K562 (cell line): ENCODE measurements at regions not wholly inside any gene's neighbourhood (a gene's known extent, or its start where the extent isn't known, plus 50 kb on each side); places are given as distances from the start of the nearest gene placed in this dataset.

Source experiments
- ATAC-seq: fragments of 200-7000 bp; cut with Tn5 transposase; 3 replicates; pipeline ENCODE4 v1.9.1; 2020; ENCODE audit warnings: moderate library complexity
- BruUV-seq: library from RNA; stranded (reverse); fragments of 400-500 nt; replicated peaks from 2 replicates; lab custom pipeline; 2021; lab: Mats Ljungman, UMichigan
- CTCF ChIA-PET: fragments of 300-600 bp; formaldehyde crosslinking; extraction: SDS; loops from one replicate; lab custom pipeline; 2021; ENCODE audit warnings: low intra/inter-chr PET ratio; lab: Yijun Ruan, JAX
- POLR2A ChIA-PET: fragments of 300-600, 350-650 bp; sonication (Branson Sonifier 250); formaldehyde crosslinking; extraction: SDS; loops from one replicate; lab custom pipeline; 2021; ENCODE audit warnings: antibody characterized with exemption, inconsistent platforms; lab: Yijun Ruan, JAX
- DNase-seq, 4 experiments: peaks; one replicate each; pipeline versions ENCODE4 v3.0.0 to v3.0.0-alpha.2; 2011 to 2018; ENCODE audit warnings: low spot score in 3 of 4, mixed read lengths in 3 of 4; ENCODE audit errors: extremely low read depth in 1 of 4
- FAIRE-seq: peaks from 2 replicates; lab custom pipeline; 2011; peaks lifted over from hg19 to GRCh38; lab: Jason Lieb, UNC
- H2AFZ ChIP-seq: 2 replicates; pipeline ENCODE4 v1.6.0; 2011; ENCODE audit warnings: low read depth, low read length, control low read depth, inconsistent platforms
- H3K27ac ChIP-seq: fragments of 200-600 bp; 3 replicates; pipeline ENCODE4 v1.8.0; 2011; ENCODE audit warnings: low read depth, mild to moderate bottlenecking, control low read depth, inconsistent platforms, low read length, moderate library complexity, mixed read lengths; ENCODE audit errors: extremely low read depth
- H3K27me3 ChIP-seq, 2 experiments: fragments of 300-600 bp in 1 of 2; 2 replicates in 1 of 2; 3 replicates in 1 of 2; pipeline versions ENCODE4 v1.6.0 to v1.8.0; 2011; ENCODE audit warnings: inconsistent platforms in 2 of 2, low read length in 2 of 2, mild to moderate bottlenecking in 1 of 2, mixed read lengths in 1 of 2, moderate library complexity in 1 of 2; ENCODE audit not compliant: control insufficient read depth in 2 of 2, insufficient read depth in 2 of 2
- H3K36me3 ChIP-seq: fragments of 300-600 bp; 3 replicates; pipeline ENCODE4 v1.8.0; 2011; ENCODE audit warnings: mild to moderate bottlenecking, low read length, inconsistent platforms; ENCODE audit not compliant: control insufficient read depth, insufficient read depth
- H3K4me1 ChIP-seq, 2 experiments: fragments of 200-600 bp in 1 of 2; replicated peaks in 1 of 2; 2 replicates in 1 of 2; 3 replicates in 1 of 2; pipeline versions ENCODE4 v1.5.1 to v1.8.0; 2011; ENCODE audit warnings: inconsistent platforms in 2 of 2, low read length in 2 of 2, mild to moderate bottlenecking in 1 of 2, mixed read lengths in 1 of 2, moderate library complexity in 1 of 2; ENCODE audit not compliant: control insufficient read depth in 2 of 2, insufficient read depth in 2 of 2
- H3K4me2 ChIP-seq: 2 replicates; pipeline ENCODE4 v1.6.1; 2011; ENCODE audit warnings: low read length, control low read depth, inconsistent platforms, mixed read lengths; ENCODE audit not compliant: insufficient read depth
- H3K4me3 ChIP-seq: fragments of 200-600 bp; sonication (generic), shearing (Covaris generic); 2 replicates; pipeline ENCODE4 v1.5.1; 2016; ENCODE audit warnings: control low read depth, inconsistent platforms
- H3K79me2 ChIP-seq: fragments of 200-600 bp; 3 replicates; pipeline ENCODE4 v1.8.0; 2011; ENCODE audit warnings: low read length, inconsistent platforms; ENCODE audit not compliant: control insufficient read depth, insufficient read depth
- H3K9ac ChIP-seq, 2 experiments: 2 replicates each; pipeline versions ENCODE4 v1.6.0 to v1.6.1; 2011; ENCODE audit warnings: low read depth in 2 of 2, low read length in 2 of 2, control low read depth in 1 of 2, inconsistent platforms in 1 of 2, mild to moderate bottlenecking in 1 of 2, mixed read lengths in 1 of 2; ENCODE audit not compliant: insufficient read depth in 1 of 2
- H3K9me1 ChIP-seq: one replicate; pipeline ENCODE4 v1.6.0; 2011; ENCODE audit warnings: inconsistent platforms, mild to moderate bottlenecking, low read length, moderate library complexity; ENCODE audit not compliant: control insufficient read depth, insufficient read depth
- H3K9me3 ChIP-seq: replicated peaks from 2 replicates; pipeline ENCODE4 v1.5.1; 2011; ENCODE audit warnings: low read depth, low read length, inconsistent platforms; ENCODE audit not compliant: control insufficient read depth, insufficient read depth
- H4K20me1 ChIP-seq: replicated peaks from 2 replicates; pipeline ENCODE4 v1.6.1; 2011; ENCODE audit warnings: low read length, inconsistent platforms, mixed read lengths; ENCODE audit not compliant: control insufficient read depth, insufficient read depth
- HDGF ChIP-seq: fragments of 450-650 bp; IDR thresholded peaks from 2 replicates; pipeline ENCODE4 v1.6.1; 2016
- MXD1 ChIP-seq: fragments of 250-450 bp; sonication (Bioruptor Pico); IDR thresholded peaks from 2 replicates; pipeline ENCODE4 v1.8.0; 2021; ENCODE audit warnings: borderline replicate concordance, mild to moderate bottlenecking, moderate library complexity; ENCODE audit not compliant: poor library complexity, severe bottlenecking
- NR4A1 ChIP-seq, 2 experiments: fragments of 250-450 bp in 1 of 2; fragments of 450-650 bp in 1 of 2; sonication (Bioruptor Pico) in 1 of 2; IDR thresholded peaks; 2 replicates each; pipeline versions ENCODE4 v1.4.0 to v1.6.1; 2016 to 2020; ENCODE audit warnings: mild to moderate bottlenecking in 2 of 2, missing compliant biosample characterization in 1 of 2, missing genetic modification characterization in 1 of 2, moderate library complexity in 1 of 2
- PHB2 ChIP-seq: fragments of 450-650 bp; IDR thresholded peaks from 2 replicates; pipeline ENCODE4 v1.6.1; 2017; ENCODE audit warnings: low read depth
- SAFB2 ChIP-seq: fragments of 200-400 bp; formaldehyde crosslinking; IDR thresholded peaks from 2 replicates; pipeline ENCODE4 v1.6.1; 2018; ENCODE audit warnings: borderline replicate concordance, low read length, low read depth, moderate library complexity; ENCODE audit not compliant: severe bottlenecking
- ZNF316 ChIP-seq: fragments of 450-650 bp; IDR thresholded peaks from 2 replicates; pipeline ENCODE4 v1.6.1; 2016
- ZSCAN29 ChIP-seq: fragments of 450-650 bp; IDR thresholded peaks from 2 replicates; pipeline ENCODE4 v1.6.1; 2017
- WGBS: fragments of 100-300 bp; shearing (Covaris generic); methylation state at CpG from one replicate; pipeline ENCODE4 v1.1.6; 2016; ENCODE audit warnings: low coverage, mixed read lengths; ENCODE audit not compliant: insufficient coverage; ENCODE audit errors: missing lambda C conversion rate; 5-methylcytosine and 5-hydroxymethylcytosine counted together
- in situ Hi-C: fragments of 300-500 bp; cut with MboI; formaldehyde crosslinking; loops from 4 replicates; pipeline ENCODE4 v1.15.0; 2018; ENCODE audit warnings: inconsistent platforms, mixed read lengths
- intact Hi-C: fragments of 100-400 bp; cut with micrococcal nuclease; formaldehyde crosslinking; loops from 2 replicates; pipeline ENCODE4 v1.14.2; 2022
- TF ChIP-seq, protein P1 (sequence below): fragments of 250-450 bp; sonication (Bioruptor Pico); IDR thresholded peaks from 2 replicates; pipeline ENCODE4 v1.9.0; 2021; ENCODE audit warnings: mild to moderate bottlenecking, inconsistent platforms
- TF ChIP-seq, protein P2 (sequence below): fragments of 450-650 bp; formaldehyde crosslinking; IDR thresholded peaks from 2 replicates; pipeline ENCODE4 v1.4.0; 2020; ENCODE audit warnings: mild to moderate bottlenecking, moderate library complexity
- TF ChIP-seq, protein P3 (sequence below): fragments of 200-400 bp; formaldehyde crosslinking; IDR thresholded peaks from 2 replicates; pipeline ENCODE4 v1.6.1; 2017; ENCODE audit warnings: mild to moderate bottlenecking, low read depth, low read length, moderate library complexity
- TF ChIP-seq, protein P4 (sequence below): fragments of 250-450 bp; sonication (Bioruptor Pico); IDR thresholded peaks from 2 replicates; pipeline ENCODE4 v1.4.0; 2020

GRCh38 chr3:32632533-32633265 is 52.3 kb upstream of the CNOT10 start:
- TF ChIP-seq, protein P1, sequence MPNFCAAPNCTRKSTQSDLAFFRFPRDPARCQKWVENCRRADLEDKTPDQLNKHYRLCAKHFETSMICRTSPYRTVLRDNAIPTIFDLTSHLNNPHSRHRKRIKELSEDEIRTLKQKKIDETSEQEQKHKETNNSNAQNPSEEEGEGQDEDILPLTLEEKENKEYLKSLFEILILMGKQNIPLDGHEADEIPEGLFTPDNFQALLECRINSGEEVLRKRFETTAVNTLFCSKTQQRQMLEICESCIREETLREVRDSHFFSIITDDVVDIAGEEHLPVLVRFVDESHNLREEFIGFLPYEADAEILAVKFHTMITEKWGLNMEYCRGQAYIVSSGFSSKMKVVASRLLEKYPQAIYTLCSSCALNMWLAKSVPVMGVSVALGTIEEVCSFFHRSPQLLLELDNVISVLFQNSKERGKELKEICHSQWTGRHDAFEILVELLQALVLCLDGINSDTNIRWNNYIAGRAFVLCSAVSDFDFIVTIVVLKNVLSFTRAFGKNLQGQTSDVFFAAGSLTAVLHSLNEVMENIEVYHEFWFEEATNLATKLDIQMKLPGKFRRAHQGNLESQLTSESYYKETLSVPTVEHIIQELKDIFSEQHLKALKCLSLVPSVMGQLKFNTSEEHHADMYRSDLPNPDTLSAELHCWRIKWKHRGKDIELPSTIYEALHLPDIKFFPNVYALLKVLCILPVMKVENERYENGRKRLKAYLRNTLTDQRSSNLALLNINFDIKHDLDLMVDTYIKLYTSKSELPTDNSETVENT (CRISPR knock-in tag) = no peak
- TF ChIP-seq SAFB2 (no peak), HDGF (no peak), NR4A1 (CRISPR knock-in tag; IDR thresholded peaks at IDR 0.05) (no peak), NR4A1 (tag; IDR thresholded peaks at IDR 0.05) (no peak), PHB2 (no peak), MXD1 (CRISPR knock-in tag) (no peak), ZNF316 (no peak), ZSCAN29 (no peak)
- TF ChIP-seq, protein P2, sequence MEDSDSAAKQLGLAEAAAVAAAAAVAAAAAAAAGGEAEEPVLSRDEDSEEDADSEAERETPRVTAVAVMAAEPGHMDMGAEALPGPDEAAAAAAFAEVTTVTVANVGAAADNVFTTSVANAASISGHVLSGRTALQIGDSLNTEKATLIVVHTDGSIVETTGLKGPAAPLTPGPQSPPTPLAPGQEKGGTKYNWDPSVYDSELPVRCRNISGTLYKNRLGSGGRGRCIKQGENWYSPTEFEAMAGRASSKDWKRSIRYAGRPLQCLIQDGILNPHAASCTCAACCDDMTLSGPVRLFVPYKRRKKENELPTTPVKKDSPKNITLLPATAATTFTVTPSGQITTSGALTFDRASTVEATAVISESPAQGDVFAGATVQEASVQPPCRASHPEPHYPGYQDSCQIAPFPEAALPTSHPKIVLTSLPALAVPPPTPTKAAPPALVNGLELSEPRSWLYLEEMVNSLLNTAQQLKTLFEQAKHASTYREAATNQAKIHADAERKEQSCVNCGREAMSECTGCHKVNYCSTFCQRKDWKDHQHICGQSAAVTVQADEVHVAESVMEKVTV = no peak
- TF ChIP-seq, protein P3, sequence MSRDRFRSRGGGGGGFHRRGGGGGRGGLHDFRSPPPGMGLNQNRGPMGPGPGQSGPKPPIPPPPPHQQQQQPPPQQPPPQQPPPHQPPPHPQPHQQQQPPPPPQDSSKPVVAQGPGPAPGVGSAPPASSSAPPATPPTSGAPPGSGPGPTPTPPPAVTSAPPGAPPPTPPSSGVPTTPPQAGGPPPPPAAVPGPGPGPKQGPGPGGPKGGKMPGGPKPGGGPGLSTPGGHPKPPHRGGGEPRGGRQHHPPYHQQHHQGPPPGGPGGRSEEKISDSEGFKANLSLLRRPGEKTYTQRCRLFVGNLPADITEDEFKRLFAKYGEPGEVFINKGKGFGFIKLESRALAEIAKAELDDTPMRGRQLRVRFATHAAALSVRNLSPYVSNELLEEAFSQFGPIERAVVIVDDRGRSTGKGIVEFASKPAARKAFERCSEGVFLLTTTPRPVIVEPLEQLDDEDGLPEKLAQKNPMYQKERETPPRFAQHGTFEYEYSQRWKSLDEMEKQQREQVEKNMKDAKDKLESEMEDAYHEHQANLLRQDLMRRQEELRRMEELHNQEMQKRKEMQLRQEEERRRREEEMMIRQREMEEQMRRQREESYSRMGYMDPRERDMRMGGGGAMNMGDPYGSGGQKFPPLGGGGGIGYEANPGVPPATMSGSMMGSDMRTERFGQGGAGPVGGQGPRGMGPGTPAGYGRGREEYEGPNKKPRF = no peak
- TF ChIP-seq, protein P4, sequence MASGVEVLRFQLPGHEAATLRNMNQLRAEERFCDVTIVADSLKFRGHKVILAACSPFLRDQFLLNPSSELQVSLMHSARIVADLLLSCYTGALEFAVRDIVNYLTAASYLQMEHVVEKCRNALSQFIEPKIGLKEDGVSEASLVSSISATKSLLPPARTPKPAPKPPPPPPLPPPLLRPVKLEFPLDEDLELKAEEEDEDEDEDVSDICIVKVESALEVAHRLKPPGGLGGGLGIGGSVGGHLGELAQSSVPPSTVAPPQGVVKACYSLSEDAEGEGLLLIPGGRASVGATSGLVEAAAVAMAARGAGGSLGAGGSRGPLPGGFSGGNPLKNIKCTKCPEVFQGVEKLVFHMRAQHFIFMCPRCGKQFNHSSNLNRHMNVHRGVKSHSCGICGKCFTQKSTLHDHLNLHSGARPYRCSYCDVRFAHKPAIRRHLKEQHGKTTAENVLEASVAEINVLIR (CRISPR knock-in tag) = no peak
- TF ChIP-seq, all 486 proteins: peak for 0
- WGBS = 1% methylated on average over 6 of the region's 6 CpGs
- CTCF ChIA-PET = no interaction called here
- Histone ChIP-seq H3K79me2 (no peaks in the 10 kb centered on the region), H2AFZ (no peak overlapping the region), H3K9ac (no peak overlapping the region), H3K4me1 (no peaks in the 10 kb centered on the region), H3K9me3 (no peaks in the 10 kb centered on the region), H3K9me1 (no peaks in the 10 kb centered on the region), H3K4me2 (no peak overlapping the region), H4K20me1 (no peaks in the 10 kb centered on the region), H3K4me3 (no peak overlapping the region), H3K27ac (no peak overlapping the region), H3K36me3 (no peaks in the 10 kb centered on the region), H3K27me3 (peaks cover 5 to 10% of the 10 kb centered on the region in 2 experiments; a peak in 4 of 5 replicates)
- FAIRE-seq (peak; percentile 42), DNase-seq (no peak), ATAC-seq (no peak)
- intact Hi-C loops = no loop called here
- BruUV-seq = no TSS peak
- POLR2A ChIA-PET = no interaction called here
- in situ Hi-C loops = no loop called here
